DMS53 treated with DMSO at 0.1 percent for 48 hours (cell line): ENCODE measurements at regions not wholly inside any gene's neighbourhood (a gene's known extent, or its start where the extent isn't known, plus 50 kb on each side); places are given as distances from the start of the nearest gene placed in this dataset.
A peak's percentile ranks its signal among the peaks of the same experiment; 100 is the strongest.

ENCODE experiments used
- DNase-seq: peaks from one replicate; lab custom pipeline; 2025; ENCODE audit not compliant: unreplicated experiment; lab: John Stamatoyannopoulos, UW

- no peak for DNase-seq
These were observed 411.7 kb downstream of the IRS2 start for GRCh38 chr13:109374609-109375200.

GRCh38 chr13:109372666-109373065 lies 413.7 kb downstream of the IRS2 start:
- no peak for DNase-seq

GRCh38 chr13:109371066-109371465 lies 415.3 kb downstream of the IRS2 start:
- peak; percentile 13 for DNase-seq

- peak; percentile 49 for DNase-seq
These were observed 415.9 kb downstream of the IRS2 start for GRCh38 chr13:109370496-109370895.

- DNase-seq = no peak
These were observed 416.9 kb downstream of the IRS2 start for GRCh38 chr13:109369353-109370052.

- DNase-seq = no peak
These were observed 418.2 kb downstream of the IRS2 start for GRCh38 chr13:109368230-109368629.

- no peak for DNase-seq
These were observed 419.9 kb downstream of the IRS2 start for GRCh38 chr13:109366525-109366924.

GRCh38 chr13:109363431-109363830 lies 423.0 kb downstream of the IRS2 start:
- no peak for DNase-seq

GRCh38 chr13:109362616-109363015 lies 423.8 kb downstream of the IRS2 start:
- no peak for DNase-seq

GRCh38 chr13:109361562-109362289 lies 424.7 kb downstream of the IRS2 start:
- no peak for DNase-seq

- DNase-seq = no peak
These were observed 428.5 kb downstream of the IRS2 start for GRCh38 chr13:109357751-109358471.

- DNase-seq = no peak
These were observed 430.4 kb downstream of the IRS2 start for GRCh38 chr13:109355875-109356434.

GRCh38 chr13:109355166-109355565 lies 431.2 kb downstream of the IRS2 start:
- no peak for DNase-seq

GRCh38 chr13:109351236-109351635 lies 435.1 kb downstream of the IRS2 start:
- DNase-seq = no peak

GRCh38 chr13:109348519-109349258 lies 437.7 kb downstream of the IRS2 start:
- DNase-seq = no peak

- DNase-seq = no peak
These were observed 440.3 kb downstream of the IRS2 start for GRCh38 chr13:109346060-109346459.

- DNase-seq = no peak
These were observed 440.9 kb downstream of the IRS2 start for GRCh38 chr13:109345433-109345941.

- no peak for DNase-seq
These were observed 441.7 kb downstream of the IRS2 start for GRCh38 chr13:109344552-109345157.

GRCh38 chr13:109336730-109337129 lies 449.7 kb downstream of the IRS2 start:
- DNase-seq = no peak
